GM23338 (cell line): ENCODE measurements at regions not wholly inside any gene's neighbourhood (a gene's known extent, or its start where the extent isn't known, plus 50 kb on each side); places are given as distances from the start of the nearest gene placed in this dataset.

Experiments
- ATAC-seq: fragments of 200-7000 bp; cut with Tn5 transposase; 3 replicates; pipeline ENCODE4 v1.9.1; 2020
- DNase-seq: peaks from one replicate; pipeline ENCODE4 v3.0.0-alpha.2; 2015; ENCODE audit warnings: low spot score
- H2AFZ ChIP-seq: fragments of 200-600 bp; sonication (generic); 2 replicates; pipeline ENCODE4 v1.8.0; 2016; ENCODE audit warnings: antibody characterized with exemption, mild to moderate bottlenecking, moderate library complexity
- H3F3A ChIP-seq: fragments of 200-600 bp; sonication (generic); replicated peaks from 2 replicates; pipeline ENCODE4 v1.8.0; 2017; ENCODE audit warnings: antibody characterized with exemption, mixed run types, low read depth
- H3K27ac ChIP-seq: fragments of 200-600 bp; sonication (generic); 2 replicates; pipeline ENCODE4 v1.6.1; 2016; ENCODE audit warnings: low read depth
- H3K27me3 ChIP-seq: fragments of 200-600 bp; sonication (generic); 2 replicates; pipeline ENCODE4 v1.8.0; 2016; ENCODE audit warnings: mild to moderate bottlenecking, mixed run types, moderate library complexity; ENCODE audit not compliant: insufficient read depth
- H3K36me3 ChIP-seq: fragments of 200-600 bp; sonication (generic); 2 replicates; pipeline ENCODE4 v1.8.0; 2016; ENCODE audit warnings: mild to moderate bottlenecking; ENCODE audit not compliant: insufficient read depth
- H3K4me1 ChIP-seq: fragments of 200-600 bp; sonication (generic); 2 replicates; pipeline ENCODE4 v1.8.0; 2016; ENCODE audit warnings: mild to moderate bottlenecking, moderate library complexity; ENCODE audit not compliant: insufficient read depth
- H3K4me2 ChIP-seq: fragments of 200-600 bp; sonication (generic); 2 replicates; pipeline ENCODE4 v1.7.1; 2017; ENCODE audit warnings: mixed run types
- H3K4me3 ChIP-seq: fragments of 200-600 bp; sonication (generic); 2 replicates; pipeline ENCODE4 v1.6.1; 2016; ENCODE audit warnings: mixed run types
- H3K79me2 ChIP-seq: fragments of 200-600 bp; sonication (generic); replicated peaks from 2 replicates; pipeline ENCODE4 v1.8.0; 2017; ENCODE audit warnings: mild to moderate bottlenecking; ENCODE audit not compliant: insufficient read depth
- H3K9me2 ChIP-seq: fragments of 200-600 bp; sonication (generic); 2 replicates; pipeline ENCODE4 v1.8.0; 2017; ENCODE audit not compliant: insufficient read depth
- H4K20me1 ChIP-seq: fragments of 200-600 bp; sonication (generic); replicated peaks from 2 replicates; pipeline ENCODE4 v1.8.0; 2017; ENCODE audit warnings: mild to moderate bottlenecking; ENCODE audit not compliant: insufficient read depth
- H3K27ac Mint-ChIP-seq: 2 replicates; pipeline ENCODE4 v1.8.0; 2020; ENCODE audit warnings: inconsistent platforms, mild to moderate bottlenecking, moderate library complexity, mixed read lengths
- H3K27me3 Mint-ChIP-seq: 3 replicates; pipeline ENCODE4 v1.8.0; 2022; ENCODE audit warnings: low read depth, mild to moderate bottlenecking, moderate library complexity, mixed read lengths, inconsistent platforms; ENCODE audit not compliant: insufficient read depth, poor library complexity
- H3K36me3 Mint-ChIP-seq: 3 replicates; pipeline ENCODE4 v1.8.0; 2021; ENCODE audit warnings: low read depth, mild to moderate bottlenecking, inconsistent platforms, moderate library complexity, mixed read lengths
- H3K4me1 Mint-ChIP-seq: 3 replicates; pipeline ENCODE4 v1.8.0; 2020; ENCODE audit warnings: mild to moderate bottlenecking, inconsistent platforms, mixed read lengths
- H3K4me3 Mint-ChIP-seq: 3 replicates; pipeline ENCODE4 v1.8.0; 2021; ENCODE audit warnings: moderate library complexity, mild to moderate bottlenecking, inconsistent platforms, mixed read lengths
- H3K9me3 Mint-ChIP-seq: 3 replicates; pipeline ENCODE4 v1.8.0; 2020; ENCODE audit warnings: moderate library complexity, mild to moderate bottlenecking, inconsistent platforms, mixed read lengths
- CREB1 ChIP-seq: fragments of 250-450 bp; sonication (Bioruptor Pico); IDR thresholded peaks from 2 replicates; pipeline ENCODE4 v1.5.0; 2020; ENCODE audit warnings: low read depth, mild to moderate bottlenecking, moderate library complexity
- EZH2phosphoT487 ChIP-seq: fragments of 200-600 bp; sonication (generic); IDR thresholded peaks from one replicate; pipeline ENCODE4 v1.8.1; 2018; ENCODE audit warnings: antibody characterized with exemption; ENCODE audit not compliant: unreplicated experiment
- NANOG ChIP-seq: IDR thresholded peaks from 2 replicates; pipeline ENCODE4 v1.6.1; 2016; ENCODE audit warnings: antibody characterized with exemption, borderline replicate concordance
- STAT1 ChIP-seq: IDR thresholded peaks from one replicate; pipeline ENCODE4 v1.6.1; 2016; ENCODE audit warnings: antibody characterized with exemption; ENCODE audit not compliant: unreplicated experiment
- ZNF114 ChIP-seq: fragments of 250-450 bp; sonication (Bioruptor Pico); IDR thresholded peaks from 2 replicates; pipeline ENCODE4 v1.5.0; 2020; ENCODE audit warnings: mild to moderate bottlenecking, moderate library complexity
- ZNF331 ChIP-seq: fragments of 250-450 bp; sonication (Bioruptor Pico); IDR thresholded peaks from 2 replicates; pipeline ENCODE4 v1.5.0; 2020; ENCODE audit warnings: low read depth, mild to moderate bottlenecking, moderate library complexity
- ZNF462 ChIP-seq: fragments of 250-450 bp; sonication (Bioruptor Pico); IDR thresholded peaks from 2 replicates; pipeline ENCODE4 v1.5.0; 2020; ENCODE audit warnings: mild to moderate bottlenecking, moderate library complexity

- no peak for TF ChIP-seq CREB1 (CRISPR knock-in tag)
- TF ChIP-seq EZH2phosphoT487 = no peak
- TF ChIP-seq ZNF114 = no peak
Observed at GRCh38 chr20:52361650-52362049, 170.1 kb upstream of the ZFP64 start (continued).

- DNase-seq (no peak), ATAC-seq (no peak)
- Histone ChIP-seq H3K27ac (no peak overlapping the region), H2AFZ (no peak overlapping the region), H3K27me3 (no peaks in the 10 kb centered on the region), H3K4me2 (no peak overlapping the region), H4K20me1 (no peaks in the 10 kb centered on the region), H3K9me2 (peaks cover 7% of the 10 kb centered on the region; the same call in 1 of the 2 replicates), H3K4me1 (no peaks in the 10 kb centered on the region), H3K4me3 (no peak overlapping the region), H3K36me3 (no peaks in the 10 kb centered on the region), H3F3A (no peaks in the 10 kb centered on the region), H3K79me2 (no peaks in the 10 kb centered on the region)
- no peaks in the 10 kb centered on the region for H3K36me3 Mint-ChIP-seq
- no peak overlapping the region for H3K4me3 Mint-ChIP-seq
- peaks cover 2% of the 10 kb centered on the region for H3K27me3 Mint-ChIP-seq
- TF ChIP-seq STAT1 = no peak
- TF ChIP-seq ZNF114 = no peak
- no peak for TF ChIP-seq EZH2phosphoT487
- no peak overlapping the region for H3K27ac Mint-ChIP-seq
- H3K9me3 Mint-ChIP-seq = no peaks in the 10 kb centered on the region
- no peaks in the 10 kb centered on the region for H3K4me1 Mint-ChIP-seq
Observed at GRCh38 chr20:52349806-52350205, 158.2 kb upstream of the ZFP64 start.

GRCh38 chr20:52348434-52348833, 156.9 kb upstream of the ZFP64 start:
- Histone ChIP-seq H2AFZ (no peak overlapping the region), H3F3A (no peaks in the 10 kb centered on the region), H3K27me3 (no peaks in the 10 kb centered on the region), H3K4me3 (no peak overlapping the region), H4K20me1 (no peaks in the 10 kb centered on the region), H3K4me1 (no peaks in the 10 kb centered on the region), H3K27ac (no peak overlapping the region), H3K4me2 (no peak overlapping the region), H3K36me3 (no peaks in the 10 kb centered on the region), H3K9me2 (peaks cover 7% of the 10 kb centered on the region; the same call in 1 of the 2 replicates), H3K79me2 (no peaks in the 10 kb centered on the region)
- no peak for DNase-seq
- H3K4me3 Mint-ChIP-seq = no peak overlapping the region
- no peak overlapping the region for H3K27ac Mint-ChIP-seq
- H3K9me3 Mint-ChIP-seq = no peaks in the 10 kb centered on the region
- no peaks in the 10 kb centered on the region for H3K36me3 Mint-ChIP-seq
- peaks cover 2% of the 10 kb centered on the region for H3K27me3 Mint-ChIP-seq
- ATAC-seq = no peak
- TF ChIP-seq ZNF331 (CRISPR knock-in tag) (no peak), STAT1 (no peak), CREB1 (CRISPR knock-in tag) (no peak), ZNF462 (CRISPR knock-in tag) (no peak), EZH2phosphoT487 (no peak), NANOG (no peak)
- H3K4me1 Mint-ChIP-seq = no peaks in the 10 kb centered on the region
